ENCODE measurements at regions not wholly inside any gene's neighbourhood (a gene's known extent, or its start where the extent isn't known, plus 50 kb on each side); places are given as distances from the start of the nearest gene placed in this dataset.

DNA sequence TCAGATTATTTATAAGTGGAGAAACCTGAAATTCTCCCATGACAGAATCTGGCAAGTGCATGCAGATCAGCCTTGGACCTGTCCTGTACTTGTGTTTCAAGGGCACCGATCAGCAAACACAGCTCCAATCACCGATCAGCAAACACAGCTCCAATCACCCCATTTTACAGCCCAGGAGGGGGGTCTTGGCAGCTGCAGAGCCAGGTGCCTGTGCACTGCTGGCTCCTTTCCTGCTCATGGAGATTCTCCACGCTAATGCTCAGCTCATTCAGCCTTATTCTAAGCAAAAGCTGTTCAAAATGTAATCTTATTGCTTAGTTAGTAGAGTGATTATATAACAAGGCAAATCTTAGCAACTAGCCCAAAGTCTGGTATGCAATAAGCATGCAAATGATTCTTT lies 623.1 kb upstream of the HS6ST1 start:
- no peak overlapping the region for H3K27ac ChIP-seq (replicated peaks)
- H3K4me3 ChIP-seq (replicated peaks; ENCODE audit: insufficient read depth, low read length) = no peak overlapping the region
- no peaks in the 10 kb centered on the region for H3K27me3 ChIP-seq (ENCODE audit: insufficient read depth, poor library complexity, severe bottlenecking)
- no peak for DNase-seq (ENCODE audit: low read depth in 1 of 2, low spot score in 1 of 2)
- no peak for TF ChIP-seq POLR2AphosphoS5 (IDR thresholded peaks at IDR 0.05; ENCODE audit: low read depth)
- TF ChIP-seq SPI1 (IDR thresholded peaks at IDR 0.05; ENCODE audit: borderline replicate concordance, low read depth) = no peak
- TF ChIP-seq GABPA (IDR thresholded peaks at IDR 0.05; ENCODE audit: low read depth) = no peak
- TF ChIP-seq REST (IDR thresholded peaks at IDR 0.05; ENCODE audit: insufficient replicate concordance, low read depth) = no peak
- no peak for TF ChIP-seq CTCF (IDR thresholded peaks at IDR 0.05; ENCODE audit: insufficient read depth, low read length)

- Histone ChIP-seq H3K27ac (replicated peaks) (no peak overlapping the region), H3K27me3 (ENCODE audit: insufficient read depth, poor library complexity, severe bottlenecking) (no peaks in the 10 kb centered on the region), H3K4me3 (replicated peaks; ENCODE audit: insufficient read depth, low read length) (no peak overlapping the region)
- no peak for TF ChIP-seq POLR2AphosphoS5 (IDR thresholded peaks at IDR 0.05; ENCODE audit: low read depth)
- no peak for TF ChIP-seq GABPA (IDR thresholded peaks at IDR 0.05; ENCODE audit: low read depth)
- no peak for TF ChIP-seq SPI1 (IDR thresholded peaks at IDR 0.05; ENCODE audit: borderline replicate concordance, low read depth)
- no peak for TF ChIP-seq CTCF (IDR thresholded peaks at IDR 0.05; ENCODE audit: insufficient read depth, low read length)
- no peak for TF ChIP-seq REST (IDR thresholded peaks at IDR 0.05; ENCODE audit: insufficient replicate concordance, low read depth)
- DNase-seq (ENCODE audit: low read depth in 1 of 2, low spot score in 1 of 2) = no peak
These were observed 630.7 kb upstream of the HS6ST1 start for GRCh38 chr2:128949360-128949759.

GRCh38 chr2:128950758-128951157 lies 632.1 kb upstream of the HS6ST1 start:
- no peak for DNase-seq (ENCODE audit: low read depth in 1 of 2, low spot score in 1 of 2)
- H3K4me3 ChIP-seq (replicated peaks; ENCODE audit: insufficient read depth, low read length) = no peak overlapping the region
- H3K27me3 ChIP-seq (ENCODE audit: insufficient read depth, poor library complexity, severe bottlenecking) = no peaks in the 10 kb centered on the region
- H3K27ac ChIP-seq (replicated peaks) = no peak overlapping the region
- TF ChIP-seq GABPA (IDR thresholded peaks at IDR 0.05; ENCODE audit: low read depth) = no peak
- TF ChIP-seq REST (IDR thresholded peaks at IDR 0.05; ENCODE audit: insufficient replicate concordance, low read depth) = peak; percentile 88
- TF ChIP-seq SPI1 (IDR thresholded peaks at IDR 0.05; ENCODE audit: borderline replicate concordance, low read depth) = no peak

- no peak overlapping the region for H3K27ac ChIP-seq (replicated peaks)
- no peak for DNase-seq (ENCODE audit: low read depth in 1 of 2, low spot score in 1 of 2)
- TF ChIP-seq SPI1 (IDR thresholded peaks at IDR 0.05; ENCODE audit: borderline replicate concordance, low read depth) = no peak
- TF ChIP-seq GABPA (IDR thresholded peaks at IDR 0.05; ENCODE audit: low read depth) = no peak
- no peak for TF ChIP-seq REST (IDR thresholded peaks at IDR 0.05; ENCODE audit: insufficient replicate concordance, low read depth)
- TF ChIP-seq CTCF (IDR thresholded peaks at IDR 0.05; ENCODE audit: insufficient read depth, low read length) = no peak
- TF ChIP-seq POLR2AphosphoS5 (IDR thresholded peaks at IDR 0.05; ENCODE audit: low read depth) = no peak
- H3K27me3 ChIP-seq (ENCODE audit: insufficient read depth, poor library complexity, severe bottlenecking) = no peaks in the 10 kb centered on the region
- no peak overlapping the region for H3K4me3 ChIP-seq (replicated peaks; ENCODE audit: insufficient read depth, low read length)
These were observed 639.6 kb upstream of the HS6ST1 start for GRCh38 chr2:128958241-128958640.

Data from HL-60 (cell line).